ENCODE measurements at regions not wholly inside any gene's neighbourhood (a gene's known extent, or its start where the extent isn't known, plus 50 kb on each side); places are given as distances from the start of the nearest gene placed in this dataset.

- no peak for DNase-seq (ENCODE audit: low read depth in 2 of 2)
These were observed 297.0 kb upstream of the TAS2R1 start for GRCh38 chr5:9927106-9927505.

GRCh38 chr5:9924614-9925013 is 294.5 kb upstream of the TAS2R1 start:
- peak in 1 of 2 donors; percentile 39 for DNase-seq (ENCODE audit: low read depth in 2 of 2)

GRCh38 chr5:9922719-9923118 is 292.6 kb upstream of the TAS2R1 start:
- no peak for DNase-seq (ENCODE audit: low read depth in 2 of 2)

- no peak for DNase-seq (ENCODE audit: low read depth in 2 of 2)
These were observed 290.5 kb upstream of the TAS2R1 start for GRCh38 chr5:9920697-9921096.

- DNase-seq (ENCODE audit: low read depth in 2 of 2): no peak
These were observed 289.3 kb upstream of the TAS2R1 start for GRCh38 chr5:9919306-9920030.

GRCh38 chr5:9905661-9906060 is 275.5 kb upstream of the TAS2R1 start:
- DNase-seq (ENCODE audit: low read depth in 2 of 2): no peak

GRCh38 chr5:9903801-9904200 is 273.6 kb upstream of the TAS2R1 start:
- DNase-seq (ENCODE audit: low read depth in 2 of 2): no peak

- no peak for DNase-seq (ENCODE audit: low read depth in 2 of 2)
These were observed 268.2 kb upstream of the TAS2R1 start for GRCh38 chr5:9898319-9898718.

- DNase-seq (ENCODE audit: low read depth in 2 of 2): no peak
These were observed 265.1 kb upstream of the TAS2R1 start for GRCh38 chr5:9895302-9895645.

GRCh38 chr5:9894571-9895301 is 264.6 kb upstream of the TAS2R1 start:
- no peak for DNase-seq (ENCODE audit: low read depth in 2 of 2)

- no peak for DNase-seq (ENCODE audit: low read depth in 2 of 2)
These were observed 262.5 kb upstream of the TAS2R1 start for GRCh38 chr5:9892696-9893095.

- no peak for DNase-seq (ENCODE audit: low read depth in 2 of 2)
These were observed 259.4 kb upstream of the TAS2R1 start for GRCh38 chr5:9889511-9889910.

- no peak for DNase-seq (ENCODE audit: low read depth in 2 of 2)
These were observed 258.4 kb upstream of the TAS2R1 start for GRCh38 chr5:9888501-9888901.

- DNase-seq (ENCODE audit: low read depth in 2 of 2): no peak
These were observed 255.0 kb upstream of the TAS2R1 start for GRCh38 chr5:9885164-9885563.

GRCh38 chr5:9878206-9878605 is 248.1 kb upstream of the TAS2R1 start:
- no peak for DNase-seq (ENCODE audit: low read depth in 2 of 2)

- no peak for DNase-seq (ENCODE audit: low read depth in 2 of 2)
These were observed 247.3 kb upstream of the TAS2R1 start for GRCh38 chr5:9877488-9877887.

- no peak for DNase-seq (ENCODE audit: low read depth in 2 of 2)
These were observed 246.3 kb upstream of the TAS2R1 start for GRCh38 chr5:9876451-9876850.

GRCh38 chr5:9869616-9870288 is 239.6 kb upstream of the TAS2R1 start:
- DNase-seq (ENCODE audit: low read depth in 2 of 2): no peak

GRCh38 chr5:9865574-9865973 is 235.4 kb upstream of the TAS2R1 start:
- no peak for DNase-seq (ENCODE audit: low read depth in 2 of 2)

GRCh38 chr5:9864791-9865190 is 234.6 kb upstream of the TAS2R1 start:
- DNase-seq (ENCODE audit: low read depth in 2 of 2): no peak

- DNase-seq (ENCODE audit: low read depth in 2 of 2): no peak
These were observed 233.3 kb upstream of the TAS2R1 start for GRCh38 chr5:9863486-9863885.

GRCh38 chr5:9861666-9862256 is 231.6 kb upstream of the TAS2R1 start:
- no peak for DNase-seq (ENCODE audit: low read depth in 2 of 2)
